ENCODE measurements at regions not wholly inside any gene's neighbourhood (a gene's known extent, or its start where the extent isn't known, plus 50 kb on each side); places are given as distances from the start of the nearest gene placed in this dataset.

- Mint-ChIP-seq H3K4me1 (no peaks in the 10 kb centered on the region), H3K27ac (no peak overlapping the region), H3K9me3 (peaks cover 0 to 2% of the 10 kb centered on the region in 2 donors), H3K27me3 (ENCODE audit: low read depth in 2 of 2) (peaks cover 10 to 19% of the 10 kb centered on the region in 2 donors), H3K36me3 (no peaks in the 10 kb centered on the region), H3K4me3 (no peak overlapping the region)
- no peak for TF ChIP-seq CTCF (IDR thresholded peaks at IDR 0.05)
- ATAC-seq (no peak), DNase-seq (no peak)
- WGBS (ENCODE audit: insufficient coverage) = 100% methylated on average over 2 of the region's 5 CpGs
- H3K27me3 ChIP-seq (ENCODE audit: control insufficient read depth, insufficient read depth, low read length) = no peaks in the 10 kb centered on the region
- H3K4me3 ChIP-seq (ENCODE audit: low read length) = no peak overlapping the region
- H3K36me3 ChIP-seq (ENCODE audit: control insufficient read depth, insufficient read depth, low read length) = no peaks in the 10 kb centered on the region
- no peaks in the 10 kb centered on the region for H3K9me3 ChIP-seq (ENCODE audit: control insufficient read depth, insufficient read depth, low read length)
- H3K4me1 ChIP-seq (ENCODE audit: control insufficient read depth, insufficient read depth, low read length) = no peaks in the 10 kb centered on the region
- intact Hi-C loops (cut with micrococcal nuclease) = no loop called here
- H3K27ac ChIP-seq (ENCODE audit: low read length) = no peak overlapping the region
Measured at GRCh38 chr1:90318431-90318830, 323.5 kb downstream of the ZNF326 start.

GRCh38 chr1:90317628-90318027 is 322.7 kb downstream of the ZNF326 start:
- no peak overlapping the region for H3K4me3 Mint-ChIP-seq
- DNase-seq (no peak), ATAC-seq (no peak)
- intact Hi-C loops (cut with micrococcal nuclease) = no loop called here
- H3K27me3 Mint-ChIP-seq (ENCODE audit: low read depth in 2 of 2) = peaks cover 10 to 19% of the 10 kb centered on the region in 2 donors
- Histone ChIP-seq H3K27me3 (ENCODE audit: control insufficient read depth, insufficient read depth, low read length) (no peaks in the 10 kb centered on the region), H3K4me1 (ENCODE audit: control insufficient read depth, insufficient read depth, low read length) (no peaks in the 10 kb centered on the region), H3K27ac (ENCODE audit: low read length) (no peak overlapping the region), H3K36me3 (ENCODE audit: control insufficient read depth, insufficient read depth, low read length) (no peaks in the 10 kb centered on the region), H3K4me3 (ENCODE audit: low read length) (no peak overlapping the region), H3K9me3 (ENCODE audit: control insufficient read depth, insufficient read depth, low read length) (no peaks in the 10 kb centered on the region)
- 98% methylated on average over 3 of the region's 4 CpGs for WGBS (ENCODE audit: insufficient coverage)
- no peaks in the 10 kb centered on the region for H3K36me3 Mint-ChIP-seq
- TF ChIP-seq CTCF (IDR thresholded peaks at IDR 0.05) = no peak
- H3K9me3 Mint-ChIP-seq = no peaks in the 10 kb centered on the region
- no peaks in the 10 kb centered on the region for H3K4me1 Mint-ChIP-seq
- no peak overlapping the region for H3K27ac Mint-ChIP-seq

- intact Hi-C loops (cut with micrococcal nuclease) = no loop called here
- TF ChIP-seq CTCF (IDR thresholded peaks at IDR 0.05) = no peak
- Mint-ChIP-seq H3K27me3 (ENCODE audit: low read depth in 2 of 2) (no peaks in the 10 kb centered on the region), H3K36me3 (no peaks in the 10 kb centered on the region), H3K9me3 (no peaks in the 10 kb centered on the region), H3K4me1 (no peaks in the 10 kb centered on the region), H3K27ac (no peak overlapping the region), H3K4me3 (no peak overlapping the region)
- H3K4me1 ChIP-seq (ENCODE audit: control insufficient read depth, insufficient read depth, low read length) = no peaks in the 10 kb centered on the region
- no peaks in the 10 kb centered on the region for H3K9me3 ChIP-seq (ENCODE audit: control insufficient read depth, insufficient read depth, low read length)
- H3K27me3 ChIP-seq (ENCODE audit: control insufficient read depth, insufficient read depth, low read length) = no peaks in the 10 kb centered on the region
- ATAC-seq (no peak), DNase-seq (no peak)
- H3K27ac ChIP-seq (ENCODE audit: low read length) = no peak overlapping the region
- 92% methylated on average over 7 of the region's 7 CpGs for WGBS (ENCODE audit: insufficient coverage)
- no peaks in the 10 kb centered on the region for H3K36me3 ChIP-seq (ENCODE audit: control insufficient read depth, insufficient read depth, low read length)
- no peak overlapping the region for H3K4me3 ChIP-seq (ENCODE audit: low read length)
Measured at GRCh38 chr1:90314533-90314932, 319.6 kb downstream of the ZNF326 start.

- no peaks in the 10 kb centered on the region for H3K36me3 ChIP-seq (ENCODE audit: control insufficient read depth, insufficient read depth, low read length)
- ATAC-seq (no peak), DNase-seq (no peak)
- no peaks in the 10 kb centered on the region for H3K9me3 Mint-ChIP-seq
- no peak for TF ChIP-seq CTCF (IDR thresholded peaks at IDR 0.05)
- H3K9me3 ChIP-seq (ENCODE audit: control insufficient read depth, insufficient read depth, low read length) = no peaks in the 10 kb centered on the region
- H3K4me1 ChIP-seq (ENCODE audit: control insufficient read depth, insufficient read depth, low read length) = no peaks in the 10 kb centered on the region
- no peaks in the 10 kb centered on the region for H3K36me3 Mint-ChIP-seq
- H3K27ac Mint-ChIP-seq = no peak overlapping the region
- H3K27me3 Mint-ChIP-seq (ENCODE audit: low read depth in 2 of 2) = no peaks in the 10 kb centered on the region
- no peaks in the 10 kb centered on the region for H3K27me3 ChIP-seq (ENCODE audit: control insufficient read depth, insufficient read depth, low read length)
- no peak overlapping the region for H3K4me3 Mint-ChIP-seq
- no peak overlapping the region for H3K4me3 ChIP-seq (ENCODE audit: low read length)
- H3K4me1 Mint-ChIP-seq = no peaks in the 10 kb centered on the region
- H3K27ac ChIP-seq (ENCODE audit: low read length) = no peak overlapping the region
- intact Hi-C loops (cut with micrococcal nuclease) = no loop called here
- 91% methylated on average over 3 of the region's 3 CpGs for WGBS (ENCODE audit: insufficient coverage)
Measured at GRCh38 chr1:90313778-90314177, 318.9 kb downstream of the ZNF326 start.

All from natural killer cell (primary cell).